ENCODE measurements at regions not wholly inside any gene's neighbourhood (a gene's known extent, or its start where the extent isn't known, plus 50 kb on each side); places are given as distances from the start of the nearest gene placed in this dataset.

- DNase-seq, result no peak
- TF ChIP-seq GATA1 (IDR thresholded peaks at IDR 0.05; ENCODE audit: low read depth, low read length) (no peak), POLR2A (IDR thresholded peaks at IDR 0.05; ENCODE audit: low read length) (no peak)
Observed at GRCh38 chr5:113939988-113940387, 421.9 kb upstream of the KCNN2 start.

- TF ChIP-seq GATA1 (IDR thresholded peaks at IDR 0.05; ENCODE audit: low read depth, low read length) (no peak), POLR2A (IDR thresholded peaks at IDR 0.05; ENCODE audit: low read length) (no peak)
Observed at GRCh38 chr5:113950186-113950585, 411.7 kb upstream of the KCNN2 start.

GRCh38 chr5:113965225-113965624, 396.6 kb upstream of the KCNN2 start:
- no peak for DNase-seq
- TF ChIP-seq POLR2A (IDR thresholded peaks at IDR 0.05; ENCODE audit: low read length) (no peak), GATA1 (IDR thresholded peaks at IDR 0.05; ENCODE audit: low read depth, low read length) (no peak)

More at GRCh38 chr5:113950186-113950585, 411.7 kb upstream of the KCNN2 start:
- no peak for DNase-seq

- no peak for DNase-seq
- TF ChIP-seq POLR2A (IDR thresholded peaks at IDR 0.05; ENCODE audit: low read length) (no peak), GATA1 (IDR thresholded peaks at IDR 0.05; ENCODE audit: low read depth, low read length) (no peak)
Observed at GRCh38 chr5:113969901-113970300, 392.0 kb upstream of the KCNN2 start.

- no peak for DNase-seq
- TF ChIP-seq GATA1 (IDR thresholded peaks at IDR 0.05; ENCODE audit: low read depth, low read length), result no peak
- no peak for TF ChIP-seq POLR2A (IDR thresholded peaks at IDR 0.05; ENCODE audit: low read length)
Observed at GRCh38 chr5:113971454-113971853, 390.4 kb upstream of the KCNN2 start.

GRCh38 chr5:113974976-113975375, 386.9 kb upstream of the KCNN2 start:
- DNase-seq, result no peak

GRCh38 chr5:113984928-113985327, 376.9 kb upstream of the KCNN2 start:
- DNase-seq, result no peak
- TF ChIP-seq GATA1 (IDR thresholded peaks at IDR 0.05; ENCODE audit: low read depth, low read length) (no peak), POLR2A (IDR thresholded peaks at IDR 0.05; ENCODE audit: low read length) (no peak)

More at GRCh38 chr5:113974976-113975375, 386.9 kb upstream of the KCNN2 start:
- TF ChIP-seq POLR2A (IDR thresholded peaks at IDR 0.05; ENCODE audit: low read length) (no peak), GATA1 (IDR thresholded peaks at IDR 0.05; ENCODE audit: low read depth, low read length) (no peak)

GRCh38 chr5:113985505-113985904, 376.4 kb upstream of the KCNN2 start:
- no peak for TF ChIP-seq GATA1 (IDR thresholded peaks at IDR 0.05; ENCODE audit: low read depth, low read length)
- no peak for TF ChIP-seq POLR2A (IDR thresholded peaks at IDR 0.05; ENCODE audit: low read length)
- DNase-seq, result no peak

- TF ChIP-seq GATA1 (IDR thresholded peaks at IDR 0.05; ENCODE audit: low read depth, low read length) (no peak), POLR2A (IDR thresholded peaks at IDR 0.05; ENCODE audit: low read length) (no peak)
- DNase-seq, result no peak
Observed at GRCh38 chr5:113989278-113989912, 372.5 kb upstream of the KCNN2 start.

- DNase-seq, result no peak
- TF ChIP-seq POLR2A (IDR thresholded peaks at IDR 0.05; ENCODE audit: low read length) (no peak), GATA1 (IDR thresholded peaks at IDR 0.05; ENCODE audit: low read depth, low read length) (no peak)
Observed at GRCh38 chr5:113989913-113990305, 372.0 kb upstream of the KCNN2 start.

GRCh38 chr5:114001076-114001475, 360.8 kb upstream of the KCNN2 start:
- DNase-seq, result no peak
- TF ChIP-seq POLR2A (IDR thresholded peaks at IDR 0.05; ENCODE audit: low read length), result no peak
- TF ChIP-seq GATA1 (IDR thresholded peaks at IDR 0.05; ENCODE audit: low read depth, low read length), result no peak

- no peak for DNase-seq
- no peak for TF ChIP-seq POLR2A (IDR thresholded peaks at IDR 0.05; ENCODE audit: low read length)
- TF ChIP-seq GATA1 (IDR thresholded peaks at IDR 0.05; ENCODE audit: low read depth, low read length), result no peak
Observed at GRCh38 chr5:114006582-114006981, 355.3 kb upstream of the KCNN2 start.

GRCh38 chr5:114007678-114008077, 354.2 kb upstream of the KCNN2 start:
- DNase-seq, result no peak
- TF ChIP-seq GATA1 (IDR thresholded peaks at IDR 0.05; ENCODE audit: low read depth, low read length), result no peak
- no peak for TF ChIP-seq POLR2A (IDR thresholded peaks at IDR 0.05; ENCODE audit: low read length)

GRCh38 chr5:114010362-114010761, 351.5 kb upstream of the KCNN2 start:
- TF ChIP-seq GATA1 (IDR thresholded peaks at IDR 0.05; ENCODE audit: low read depth, low read length) (no peak), POLR2A (IDR thresholded peaks at IDR 0.05; ENCODE audit: low read length) (no peak)
- DNase-seq, result no peak

GRCh38 chr5:114018186-114018585, 343.7 kb upstream of the KCNN2 start:
- DNase-seq, result no peak
- TF ChIP-seq POLR2A (IDR thresholded peaks at IDR 0.05; ENCODE audit: low read length), result no peak
- TF ChIP-seq GATA1 (IDR thresholded peaks at IDR 0.05; ENCODE audit: low read depth, low read length), result no peak

Data from erythroblast (primary cell).